ENCODE measurements at regions not wholly inside any gene's neighbourhood (a gene's known extent, or its start where the extent isn't known, plus 50 kb on each side); places are given as distances from the start of the nearest gene placed in this dataset.

DNA sequence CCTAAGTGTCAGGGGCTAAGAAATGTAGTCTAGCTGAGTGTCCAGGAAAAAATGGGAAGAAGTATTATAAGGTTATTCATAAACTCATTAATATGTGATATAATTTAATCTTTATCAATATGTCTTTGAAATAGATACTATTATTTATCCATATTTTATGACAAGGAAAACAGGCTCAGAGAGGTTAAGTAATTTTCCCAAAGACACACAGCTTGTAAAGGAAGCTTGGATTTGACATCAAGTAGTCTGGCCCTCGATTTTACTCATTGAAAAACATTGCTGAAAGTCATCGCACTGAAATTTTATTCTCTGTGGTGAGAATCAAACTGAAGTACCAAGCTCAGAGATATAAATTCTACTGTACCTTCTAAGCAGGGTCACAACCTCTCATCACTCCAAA, 276.9 kb downstream of the MSX2 start:
- H2BK20ac ChIP-seq (ENCODE audit: low read depth, low read length), result no peak overlapping the region
- DNase-seq (no peak), ATAC-seq (ENCODE audit: low read depth) (no peak)
- no peak overlapping the region for H2BK5ac ChIP-seq (ENCODE audit: low read depth, low read length, poor library complexity, severe bottlenecking)
- no peaks in the 10 kb centered on the region for H3K79me1 ChIP-seq (ENCODE audit: low read depth in 1 of 2, low read length in 2 of 2)
- no peak overlapping the region for H4K5ac ChIP-seq (ENCODE audit: low read depth, low read length)
- 20% methylated on average over 1 of the region's 2 CpGs; no CpG with 5 or more reads in 1 of the 2 experiments for WGBS, 2 experiments (ENCODE audit: extremely low coverage in 2 of 2, insufficient read length in 1 of 2)
- H2BK120ac ChIP-seq (ENCODE audit: low read depth, low read length), result no peak overlapping the region
- no peak overlapping the region for H2AFZ ChIP-seq (replicated peaks; ENCODE audit: low read length, poor library complexity)
- H3K27me3 ChIP-seq (ENCODE audit: control insufficient read depth, insufficient read depth, low read length), result no peaks in the 10 kb centered on the region
- no peaks in the 10 kb centered on the region for H3K4me1 ChIP-seq (ENCODE audit: control insufficient read depth, insufficient read depth, low read length)
- H2AK9ac ChIP-seq (replicated peaks; ENCODE audit: low read depth, low read length, poor library complexity), result no peak overlapping the region
- BruUV-seq (replicated peaks), result no TSS peak
- H3K4me2 ChIP-seq (ENCODE audit: low read depth, low read length), result no peak overlapping the region
- H4K8ac ChIP-seq (ENCODE audit: low read depth in 2 of 2, low read length in 2 of 2), result no peak overlapping the region
- peaks cover 4% of the 10 kb centered on the region; the same call in 1 of the 2 replicates for H3K9me3 ChIP-seq (ENCODE audit: control insufficient read depth, insufficient read depth, low read length)
- no peak overlapping the region for H3K56ac ChIP-seq (ENCODE audit: extremely low read depth, insufficient read depth, low read length)
- POLR2A ChIA-PET (ENCODE audit: unreplicated experiment), result interaction anchor here (0.6 kb wide), 1 partner anchor 318 kb away, joined by 4 read pairs; no protein-coding TSS in a partner anchor
- CTCF ChIA-PET, result no interaction called here
- H3K9ac ChIP-seq (ENCODE audit: low read depth, low read length), result no peak overlapping the region
- no peak overlapping the region for H2BK15ac ChIP-seq (ENCODE audit: low read depth, low read length)
- no peak overlapping the region for H3K27ac ChIP-seq (ENCODE audit: insufficient read depth, low read length)
- no peak overlapping the region for H3K4me3 ChIP-seq (ENCODE audit: insufficient read depth, low read depth, low read length)
- H3K23ac ChIP-seq (ENCODE audit: low read depth, low read length), result no peak overlapping the region
- H4K20me1 ChIP-seq (ENCODE audit: insufficient read depth, low read length), result no peaks in the 10 kb centered on the region
- no peak overlapping the region for H3K18ac ChIP-seq (ENCODE audit: low read depth, low read length)
- dilution Hi-C loops (cut with HindIII; ENCODE audit: low sequenced_read_pairs, unreplicated experiment), result no loop called here
- intact Hi-C loops (cut with micrococcal nuclease), result no loop called here
- in situ Hi-C loops (cut with MboI; ENCODE audit: low sequenced_read_pairs), result no loop called here
- no peaks in the 10 kb centered on the region for H3K9me1 ChIP-seq (ENCODE audit: insufficient read depth, low read length)
- H2AK5ac ChIP-seq (ENCODE audit: low read depth, low read length), result no peak overlapping the region
- TF ChIP-seq BHLHE40 (IDR thresholded peaks at IDR 0.05; ENCODE audit: low read depth, low read length) (no peak), RFX5 (IDR thresholded peaks at IDR 0.05; ENCODE audit: low read depth, low read length) (no peak), FOS (IDR thresholded peaks at IDR 0.05; ENCODE audit: low read depth, low read length) (no peak), MXI1 (IDR thresholded peaks at IDR 0.05; ENCODE audit: borderline replicate concordance, low read depth, low read length) (no peak), MAZ (IDR thresholded peaks at IDR 0.05; ENCODE audit: borderline replicate concordance, low read depth, low read length) (no peak), RCOR1 (IDR thresholded peaks at IDR 0.05; ENCODE audit: insufficient replicate concordance, low read length) (no peak), SMC3 (IDR thresholded peaks at IDR 0.05; ENCODE audit: low read depth, low read length) (no peak), MAFK (IDR thresholded peaks at IDR 0.05; ENCODE audit: low read depth, low read length) (no peak), CHD1 (IDR thresholded peaks at IDR 0.05; ENCODE audit: low read depth, low read length) (no peak), CEBPB (IDR thresholded peaks at IDR 0.05; ENCODE audit: low read depth, low read length) (no peak), RAD21 (IDR thresholded peaks at IDR 0.05; ENCODE audit: low read length) (no peak), POLR2A (IDR thresholded peaks at IDR 0.05; ENCODE audit: low read depth, low read length) (no peak)
- TF ChIP-seq, protein P1, sequence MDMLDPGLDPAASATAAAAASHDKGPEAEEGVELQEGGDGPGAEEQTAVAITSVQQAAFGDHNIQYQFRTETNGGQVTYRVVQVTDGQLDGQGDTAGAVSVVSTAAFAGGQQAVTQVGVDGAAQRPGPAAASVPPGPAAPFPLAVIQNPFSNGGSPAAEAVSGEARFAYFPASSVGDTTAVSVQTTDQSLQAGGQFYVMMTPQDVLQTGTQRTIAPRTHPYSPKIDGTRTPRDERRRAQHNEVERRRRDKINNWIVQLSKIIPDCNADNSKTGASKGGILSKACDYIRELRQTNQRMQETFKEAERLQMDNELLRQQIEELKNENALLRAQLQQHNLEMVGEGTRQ (IDR thresholded peaks at IDR 0.05; ENCODE audit: low read depth, low read length), result no peak
- TF ChIP-seq, protein P2, sequence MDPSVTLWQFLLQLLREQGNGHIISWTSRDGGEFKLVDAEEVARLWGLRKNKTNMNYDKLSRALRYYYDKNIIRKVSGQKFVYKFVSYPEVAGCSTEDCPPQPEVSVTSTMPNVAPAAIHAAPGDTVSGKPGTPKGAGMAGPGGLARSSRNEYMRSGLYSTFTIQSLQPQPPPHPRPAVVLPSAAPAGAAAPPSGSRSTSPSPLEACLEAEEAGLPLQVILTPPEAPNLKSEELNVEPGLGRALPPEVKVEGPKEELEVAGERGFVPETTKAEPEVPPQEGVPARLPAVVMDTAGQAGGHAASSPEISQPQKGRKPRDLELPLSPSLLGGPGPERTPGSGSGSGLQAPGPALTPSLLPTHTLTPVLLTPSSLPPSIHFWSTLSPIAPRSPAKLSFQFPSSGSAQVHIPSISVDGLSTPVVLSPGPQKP (IDR thresholded peaks at IDR 0.05; ENCODE audit: borderline replicate concordance, low read depth, low read length), result no peak
- TF ChIP-seq, protein P3, sequence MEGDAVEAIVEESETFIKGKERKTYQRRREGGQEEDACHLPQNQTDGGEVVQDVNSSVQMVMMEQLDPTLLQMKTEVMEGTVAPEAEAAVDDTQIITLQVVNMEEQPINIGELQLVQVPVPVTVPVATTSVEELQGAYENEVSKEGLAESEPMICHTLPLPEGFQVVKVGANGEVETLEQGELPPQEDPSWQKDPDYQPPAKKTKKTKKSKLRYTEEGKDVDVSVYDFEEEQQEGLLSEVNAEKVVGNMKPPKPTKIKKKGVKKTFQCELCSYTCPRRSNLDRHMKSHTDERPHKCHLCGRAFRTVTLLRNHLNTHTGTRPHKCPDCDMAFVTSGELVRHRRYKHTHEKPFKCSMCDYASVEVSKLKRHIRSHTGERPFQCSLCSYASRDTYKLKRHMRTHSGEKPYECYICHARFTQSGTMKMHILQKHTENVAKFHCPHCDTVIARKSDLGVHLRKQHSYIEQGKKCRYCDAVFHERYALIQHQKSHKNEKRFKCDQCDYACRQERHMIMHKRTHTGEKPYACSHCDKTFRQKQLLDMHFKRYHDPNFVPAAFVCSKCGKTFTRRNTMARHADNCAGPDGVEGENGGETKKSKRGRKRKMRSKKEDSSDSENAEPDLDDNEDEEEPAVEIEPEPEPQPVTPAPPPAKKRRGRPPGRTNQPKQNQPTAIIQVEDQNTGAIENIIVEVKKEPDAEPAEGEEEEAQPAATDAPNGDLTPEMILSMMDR (conservative IDR thresholded peaks at IDR 0.05; ENCODE audit: low read depth, low read length), result no peak
- no peak overlapping the region for H3K4ac ChIP-seq (ENCODE audit: low read depth, low read length)
- H3K14ac ChIP-seq (replicated peaks; ENCODE audit: low read depth, low read length), result no peak overlapping the region
- no peak overlapping the region for H4K91ac ChIP-seq (ENCODE audit: insufficient read depth, low read depth, low read length)
- H3K36me3 ChIP-seq (ENCODE audit: control insufficient read depth, insufficient read depth, low read length), result no peaks in the 10 kb centered on the region
